HCT116 (cell line): ENCODE measurements at regions not wholly inside any gene's neighbourhood (a gene's known extent, or its start where the extent isn't known, plus 50 kb on each side); places are given as distances from the start of the nearest gene placed in this dataset.

ENCODE experiments used
- ATAC-seq: fragments of 200-7000 bp; cut with Tn5 transposase; 2 replicates; pipeline ENCODE4 v1.9.1; 2020; ENCODE audit warnings: mild to moderate bottlenecking, moderate library complexity
- BruUV-seq: library from RNA; stranded (reverse); fragments of 400-500 nt; replicated peaks from 2 replicates; lab custom pipeline; 2021; lab: Mats Ljungman, UMichigan
- CTCF ChIA-PET: fragments of 300-600 bp; sonication (Branson Sonifier 250); formaldehyde crosslinking; loops from one replicate; lab custom pipeline; 2021; ENCODE audit warnings: antibody characterized with exemption; lab: Charles Lee
- POLR2A ChIA-PET: fragments of 300-600, 350-600 bp; sonication (Branson Sonifier 250); formaldehyde crosslinking; loops from one replicate; lab custom pipeline; 2021; ENCODE audit warnings: antibody characterized with exemption; lab: Charles Lee
- RAD21 ChIA-PET, 2 experiments: fragments of 300-600 bp; sonication (Branson Sonifier 250); formaldehyde crosslinking; loops; one replicate each; lab custom pipeline; 2023; ENCODE audit warnings: low total read pairs in 2 of 2; ENCODE audit not compliant: uncharacterized antibody in 2 of 2, unreplicated experiment in 2 of 2, low non-redundant PET in 1 of 2; lab: Charles Lee
- DNase-seq: peaks from one replicate; pipeline ENCODE4 v3.0.0-alpha.2; 2010; ENCODE audit warnings: low read depth, low spot score
- H2AFZ ChIP-seq: fragments of 200-600 bp; shearing (Covaris generic), sonication (generic); 2 replicates; pipeline ENCODE4 v1.6.1; 2017; ENCODE audit warnings: low read depth, mixed run types, mixed read lengths, antibody characterized with exemption, low read length; ENCODE audit not compliant: poor library complexity, severe bottlenecking
- H3K27ac ChIP-seq: 2 replicates; pipeline ENCODE4 v1.5.1; 2012; ENCODE audit warnings: low read depth, low read length
- H3K27me3 ChIP-seq: fragments of 200-600 bp; sonication (generic); 2 replicates; pipeline ENCODE4 v1.6.1; 2016; ENCODE audit warnings: mixed run types, low read length, mixed read lengths; ENCODE audit not compliant: insufficient read depth
- H3K36me3 ChIP-seq, 2 experiments: fragments of 200-500 bp in 1 of 2; fragments of 200-600 bp in 1 of 2; sonication (Bioruptor generic) in 1 of 2; sonication (generic) in 1 of 2; 2 replicates each; pipeline versions ENCODE4 v1.5.1 to v1.6.1; 2014 to 2016; ENCODE audit warnings: low read length in 2 of 2, inconsistent platforms in 1 of 2, mixed read lengths in 1 of 2, mixed run types in 1 of 2; ENCODE audit not compliant: insufficient read depth in 2 of 2, control insufficient read depth in 1 of 2
- H3K4me1 ChIP-seq, 2 experiments: fragments of 200-600 bp in 1 of 2; sonication (generic) in 1 of 2; 2 replicates each; pipeline versions ENCODE4 v1.5.1 to v1.6.1; 2012 to 2017; ENCODE audit warnings: low read length in 2 of 2, inconsistent platforms in 1 of 2, mild to moderate bottlenecking in 1 of 2, mixed read lengths in 1 of 2, mixed run types in 1 of 2, moderate library complexity in 1 of 2; ENCODE audit not compliant: insufficient read depth in 2 of 2, control insufficient read depth in 1 of 2
- H3K4me2 ChIP-seq: fragments of 200-600 bp; sonication (generic); 2 replicates; pipeline ENCODE4 v1.6.1; 2017; ENCODE audit warnings: mixed run types, low read length, mixed read lengths
- H3K4me3 ChIP-seq, 2 experiments: fragments of 200-600 bp in 1 of 2; sonication (generic) in 1 of 2; replicated peaks in 1 of 2; 2 replicates each; pipeline ENCODE4 v1.5.1; 2011 to 2016; ENCODE audit warnings: low read length in 2 of 2, control low read depth in 1 of 2, low read depth in 1 of 2, mild to moderate bottlenecking in 1 of 2, mixed read lengths in 1 of 2, mixed run types in 1 of 2
- H3K79me2 ChIP-seq: fragments of 200-600 bp; sonication (generic); 2 replicates; pipeline ENCODE4 v1.6.1; 2017; ENCODE audit warnings: mild to moderate bottlenecking, mixed run types, low read length, moderate library complexity, mixed read lengths; ENCODE audit not compliant: insufficient read depth
- H3K9ac ChIP-seq: fragments of 200-600 bp; sonication (generic); 2 replicates; pipeline ENCODE4 v1.6.1; 2016; ENCODE audit warnings: low read length, mixed read lengths
- H3K9me2 ChIP-seq: fragments of 200-600 bp; sonication (generic), shearing (Covaris generic); 2 replicates; pipeline ENCODE4 v1.6.1; 2017; ENCODE audit warnings: mixed run types, mild to moderate bottlenecking, moderate library complexity; ENCODE audit not compliant: insufficient read depth
- H3K9me3 ChIP-seq, 2 experiments: fragments of 200-500 bp in 1 of 2; fragments of 200-600 bp in 1 of 2; sonication (Bioruptor generic) in 1 of 2; sonication (generic) in 1 of 2; 2 replicates each; pipeline ENCODE4 v1.6.1; 2014 to 2017; ENCODE audit warnings: low read length in 2 of 2, mixed read lengths in 2 of 2, inconsistent platforms in 1 of 2, low read depth in 1 of 2, mild to moderate bottlenecking in 1 of 2, mixed run types in 1 of 2, moderate library complexity in 1 of 2; ENCODE audit not compliant: control insufficient read depth in 1 of 2, insufficient read depth in 1 of 2
- H4K20me1 ChIP-seq: fragments of 200-600 bp; sonication (generic), shearing (Covaris generic); 2 replicates; pipeline ENCODE4 v1.6.1; 2017; ENCODE audit warnings: mixed run types, mild to moderate bottlenecking, moderate library complexity; ENCODE audit not compliant: insufficient read depth
- CTCF ChIP-seq, 3 experiments: fragments of 200-600 bp in 1 of 3; sonication (generic) in 1 of 3; IDR thresholded peaks in 2 of 3; conservative IDR thresholded peaks in 1 of 3; 2 replicates each; pipeline ENCODE4 v1.5.1; 2012 to 2017; ENCODE audit warnings: low read depth in 2 of 3, low read length in 2 of 3, antibody characterized with exemption in 1 of 3, borderline replicate concordance in 1 of 3, control low read depth in 1 of 3, mild to moderate bottlenecking in 1 of 3, mixed read lengths in 1 of 3, mixed run types in 1 of 3, moderate library complexity in 1 of 3; ENCODE audit not compliant: insufficient read depth in 1 of 3
- EGR1 ChIP-seq: IDR thresholded peaks from 2 replicates; pipeline ENCODE4 v1.6.1; 2012; ENCODE audit warnings: low read depth
- EZH2 ChIP-seq: fragments of 200-600 bp; sonication (generic); IDR thresholded peaks from 2 replicates; pipeline ENCODE4 v1.6.1; 2017; ENCODE audit warnings: antibody characterized with exemption, mixed run types
- EZH2phosphoT487 ChIP-seq: fragments of 200-600 bp; IDR thresholded peaks from 2 replicates; pipeline ENCODE4 v1.6.1; 2018; ENCODE audit warnings: antibody characterized with exemption, borderline replicate concordance
- FOSL1 ChIP-seq: IDR thresholded peaks from 2 replicates; pipeline ENCODE4 v1.6.1; 2012; ENCODE audit warnings: low read depth
- MAX ChIP-seq: IDR thresholded peaks from 2 replicates; pipeline ENCODE4 v1.6.1; 2012
- POLR2A ChIP-seq: IDR thresholded peaks from 2 replicates; pipeline ENCODE4 v1.7.0; 2011; ENCODE audit warnings: borderline replicate concordance; ENCODE audit not compliant: insufficient read depth, insufficient read length; ENCODE audit errors: extremely low read depth
- POLR2AphosphoS5 ChIP-seq: IDR thresholded peaks from 2 replicates; pipeline ENCODE4 v1.6.1; 2011; ENCODE audit warnings: mild to moderate bottlenecking, low read depth, low read length, moderate library complexity
- RAD21 ChIP-seq: IDR thresholded peaks from 2 replicates; pipeline ENCODE4 v1.6.1; 2012; ENCODE audit warnings: low read depth, mild to moderate bottlenecking
- REST ChIP-seq: IDR thresholded peaks from 2 replicates; pipeline ENCODE4 v1.6.1; 2012; ENCODE audit warnings: low read depth
- YY1 ChIP-seq: IDR thresholded peaks from 2 replicates; pipeline ENCODE4 v1.6.1; 2011; ENCODE audit warnings: low read length, low read depth, moderate library complexity, mild to moderate bottlenecking; ENCODE audit not compliant: insufficient replicate concordance; ENCODE audit errors: extremely low read depth
- ZBTB33 ChIP-seq: IDR thresholded peaks from 2 replicates; pipeline ENCODE4 v1.6.1; 2011; ENCODE audit warnings: mild to moderate bottlenecking, low read length, moderate library complexity; ENCODE audit not compliant: insufficient replicate concordance; ENCODE audit errors: extremely low read depth
- intact Hi-C: fragments of 100-400 bp; cut with micrococcal nuclease; formaldehyde crosslinking; loops from 2 replicates; pipeline ENCODE4 v1.10.0; 2022

- no peaks in the 10 kb centered on the region for H3K9me2 ChIP-seq
- H3K4me3 ChIP-seq: no peak overlapping the region
- TF ChIP-seq MAX (no peak), EZH2phosphoT487 (no peak)
- TF ChIP-seq, all 23 proteins: peak for 0
- no peak overlapping the region for H3K9ac ChIP-seq
- H2AFZ ChIP-seq: no peak overlapping the region
- H3K27ac ChIP-seq: no peak overlapping the region
- H3K4me2 ChIP-seq: no peak overlapping the region
- DNase-seq (no peak), ATAC-seq (no peak)
- no peaks in the 10 kb centered on the region for H3K79me2 ChIP-seq
- CTCF ChIA-PET: no interaction called here
- no peaks in the 10 kb centered on the region for H3K9me3 ChIP-seq
- POLR2A ChIA-PET: no interaction called here
- BruUV-seq: no TSS peak
- no peaks in the 10 kb centered on the region for H3K36me3 ChIP-seq
- intact Hi-C loops: no loop called here
- no peaks in the 10 kb centered on the region for H4K20me1 ChIP-seq
- H3K27me3 ChIP-seq: peaks cover 63% of the 10 kb centered on the region
- RAD21 ChIA-PET: no interaction called here
- no peaks in the 10 kb centered on the region for H3K4me1 ChIP-seq
These were observed 264.0 kb downstream of the TJP1 start for GRCh38 chr15:29558261-29558660.

- no peaks in the 10 kb centered on the region for H3K9me2 ChIP-seq
- ChIA-PET RAD21 (no interaction called here), CTCF (no interaction called here), POLR2A (no interaction called here)
- no peaks in the 10 kb centered on the region for H3K79me2 ChIP-seq
- DNase-seq (no peak), ATAC-seq (no peak)
- no peak overlapping the region for H3K9ac ChIP-seq
- no peaks in the 10 kb centered on the region for H4K20me1 ChIP-seq
- BruUV-seq: no TSS peak
- no peaks in the 10 kb centered on the region for H3K36me3 ChIP-seq
- peaks cover 63% of the 10 kb centered on the region for H3K27me3 ChIP-seq
- H3K4me2 ChIP-seq: no peak overlapping the region
- intact Hi-C loops: no loop called here
- no peak overlapping the region for H3K4me3 ChIP-seq
- H3K27ac ChIP-seq: no peak overlapping the region
- no peak for TF ChIP-seq EGR1
- no peak for TF ChIP-seq POLR2AphosphoS5
- no peak for TF ChIP-seq REST
- TF ChIP-seq EZH2: no peak
- TF ChIP-seq CTCF (IDR thresholded peaks at IDR 0.05 in 2 of 3, conservative IDR thresholded peaks at IDR 0.05 in 1 of 3; ENCODE audit: borderline replicate concordance in 1 of 3, insufficient read depth in 1 of 3, low read depth in 2 of 3, low read length in 2 of 3): no peak
- TF ChIP-seq ZBTB33: no peak
- TF ChIP-seq FOSL1: no peak
- TF ChIP-seq YY1: no peak
- TF ChIP-seq RAD21: no peak
- TF ChIP-seq POLR2A: no peak
- H2AFZ ChIP-seq: no peak overlapping the region
- no peaks in the 10 kb centered on the region for H3K4me1 ChIP-seq
- no peaks in the 10 kb centered on the region for H3K9me3 ChIP-seq
These were observed 265.1 kb downstream of the TJP1 start for GRCh38 chr15:29557171-29557570.
